SU-DHL-6 (cell line): ENCODE measurements at regions not wholly inside any gene's neighbourhood (a gene's known extent, or its start where the extent isn't known, plus 50 kb on each side); places are given as distances from the start of the nearest gene placed in this dataset.

ENCODE experiments used
- EZH2phosphoT487 ChIP-seq: fragments of 200-600 bp; sonication (generic), shearing (Covaris generic); conservative IDR thresholded peaks from 2 replicates; pipeline ENCODE4 v1.6.1; 2018; ENCODE audit warnings: mild to moderate bottlenecking, antibody characterized with exemption, low read length, moderate library complexity, mixed read lengths
- TF ChIP-seq, protein P1 (sequence below): fragments of 200-600 bp; sonication (generic); IDR thresholded peaks from one replicate; pipeline ENCODE4 v1.5.1; 2017; ENCODE audit warnings: antibody characterized with exemption, mild to moderate bottlenecking, low read length, moderate library complexity; ENCODE audit not compliant: insufficient read depth, poor library complexity, severe bottlenecking

DNA sequence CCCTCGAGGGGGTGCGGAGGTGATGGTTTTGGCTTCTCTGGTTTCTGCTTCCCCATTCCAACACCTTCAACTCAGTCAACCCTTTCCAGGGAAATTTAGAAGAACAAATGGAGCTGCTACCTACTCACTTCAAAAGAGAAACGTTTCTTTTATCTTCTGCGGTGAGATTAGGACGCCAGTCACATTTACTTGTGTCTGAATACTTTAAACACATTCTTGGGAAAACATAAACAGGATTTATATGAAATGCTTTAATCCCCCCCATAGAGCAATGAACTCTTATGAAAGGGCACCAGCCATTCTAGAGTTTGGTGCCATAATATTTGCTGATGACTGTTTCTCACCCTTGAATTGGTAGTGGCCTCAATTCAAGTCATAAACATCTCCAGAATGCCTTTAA is 253.2 kb upstream of the APCDD1 start:
- TF ChIP-seq, protein P1, sequence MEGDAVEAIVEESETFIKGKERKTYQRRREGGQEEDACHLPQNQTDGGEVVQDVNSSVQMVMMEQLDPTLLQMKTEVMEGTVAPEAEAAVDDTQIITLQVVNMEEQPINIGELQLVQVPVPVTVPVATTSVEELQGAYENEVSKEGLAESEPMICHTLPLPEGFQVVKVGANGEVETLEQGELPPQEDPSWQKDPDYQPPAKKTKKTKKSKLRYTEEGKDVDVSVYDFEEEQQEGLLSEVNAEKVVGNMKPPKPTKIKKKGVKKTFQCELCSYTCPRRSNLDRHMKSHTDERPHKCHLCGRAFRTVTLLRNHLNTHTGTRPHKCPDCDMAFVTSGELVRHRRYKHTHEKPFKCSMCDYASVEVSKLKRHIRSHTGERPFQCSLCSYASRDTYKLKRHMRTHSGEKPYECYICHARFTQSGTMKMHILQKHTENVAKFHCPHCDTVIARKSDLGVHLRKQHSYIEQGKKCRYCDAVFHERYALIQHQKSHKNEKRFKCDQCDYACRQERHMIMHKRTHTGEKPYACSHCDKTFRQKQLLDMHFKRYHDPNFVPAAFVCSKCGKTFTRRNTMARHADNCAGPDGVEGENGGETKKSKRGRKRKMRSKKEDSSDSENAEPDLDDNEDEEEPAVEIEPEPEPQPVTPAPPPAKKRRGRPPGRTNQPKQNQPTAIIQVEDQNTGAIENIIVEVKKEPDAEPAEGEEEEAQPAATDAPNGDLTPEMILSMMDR: no peak
- no peak for TF ChIP-seq EZH2phosphoT487
